HepG2 (cell line): ENCODE measurements at regions not wholly inside any gene's neighbourhood (a gene's known extent, or its start where the extent isn't known, plus 50 kb on each side); places are given as distances from the start of the nearest gene placed in this dataset.

ENCODE experiments used
- ATAC-seq: fragments of 200-7000 bp; cut with Tn5 transposase; 3 replicates; pipeline ENCODE4 v1.9.1; 2020; ENCODE audit warnings: mild to moderate bottlenecking, moderate library complexity
- BruUV-seq: library from RNA; stranded (reverse); fragments of 400-500 nt; replicated peaks from 2 replicates; lab custom pipeline; 2021; lab: Mats Ljungman, UMichigan
- CTCF ChIA-PET: fragments of 300-600 bp; formaldehyde crosslinking; extraction: SDS; loops from one replicate; lab custom pipeline; 2021; ENCODE audit warnings: low total read pairs, inconsistent platforms, low intra/inter-chr PET ratio; lab: Yijun Ruan, JAX
- POLR2A ChIA-PET: fragments of 350-600 bp; sonication (Branson Sonifier 250); formaldehyde crosslinking; loops from one replicate; lab custom pipeline; 2020; ENCODE audit warnings: antibody characterized with exemption, inconsistent platforms; lab: Yijun Ruan, JAX
- DNase-seq: peaks from one replicate; pipeline ENCODE4 v3.0.0-alpha.2; 2015; ENCODE audit warnings: low spot score
- FAIRE-seq: peaks from 3 replicates; lab custom pipeline; 2011; peaks lifted over from hg19 to GRCh38; lab: Jason Lieb, UNC
- H2AFZ ChIP-seq: one replicate; pipeline ENCODE4 v1.6.1; 2011; ENCODE audit warnings: low read length, inconsistent platforms
- H3K27ac ChIP-seq: fragments of 300-600 bp; 3 replicates; pipeline ENCODE4 v1.8.0; 2011; ENCODE audit warnings: mixed run types, mild to moderate bottlenecking, mixed read lengths, low read length, inconsistent platforms; ENCODE audit not compliant: insufficient read depth; ENCODE audit errors: extremely low read length
- H3K27me3 ChIP-seq, 2 experiments: fragments of 200-600 bp in 1 of 2; 2 replicates in 1 of 2; 3 replicates in 1 of 2; pipeline versions ENCODE4 v1.6.0 to v1.8.0; 2011; ENCODE audit warnings: low read length in 2 of 2, mild to moderate bottlenecking in 2 of 2, moderate library complexity in 2 of 2, inconsistent platforms in 1 of 2; ENCODE audit not compliant: insufficient read depth in 2 of 2, control insufficient read depth in 1 of 2
- H3K36me3 ChIP-seq, 2 experiments: fragments of 200-600 bp in 1 of 2; replicated peaks in 1 of 2; 2 replicates in 1 of 2; 3 replicates in 1 of 2; pipeline versions ENCODE4 v1.5.1 to v1.8.0; 2011; ENCODE audit warnings: low read length in 2 of 2, inconsistent platforms in 1 of 2; ENCODE audit not compliant: insufficient read depth in 2 of 2, control insufficient read depth in 1 of 2
- H3K4me1 ChIP-seq: 2 replicates; pipeline ENCODE4 v1.5.1; 2012; ENCODE audit warnings: low read length, inconsistent platforms; ENCODE audit not compliant: insufficient read depth
- H3K4me2 ChIP-seq: 2 replicates; pipeline ENCODE4 v1.6.0; 2011; ENCODE audit warnings: low read depth, low read length, inconsistent platforms
- H3K4me3 ChIP-seq, 3 experiments: fragments of 200-600 bp in 1 of 3; sonication (generic), shearing (Covaris generic) in 1 of 3; replicated peaks in 1 of 3; 2 replicates each; pipeline ENCODE4 v1.5.1; 2011 to 2016; ENCODE audit warnings: low read length in 3 of 3, inconsistent platforms in 2 of 3, low read depth in 2 of 3, mild to moderate bottlenecking in 2 of 3, control low read depth in 1 of 3, mixed read lengths in 1 of 3; ENCODE audit not compliant: insufficient read depth in 1 of 3
- H3K79me2 ChIP-seq: one replicate; pipeline ENCODE4 v1.6.1; 2011; ENCODE audit warnings: low read length, inconsistent platforms; ENCODE audit not compliant: insufficient read depth
- H3K9ac ChIP-seq: 2 replicates; pipeline ENCODE4 v1.6.0; 2011; ENCODE audit warnings: mild to moderate bottlenecking, low read depth, low read length, inconsistent platforms; ENCODE audit not compliant: insufficient read depth
- H3K9me3 ChIP-seq: 2 replicates; pipeline ENCODE4 v1.5.1; 2012; ENCODE audit warnings: mild to moderate bottlenecking, low read length
- H4K20me1 ChIP-seq: 2 replicates; pipeline ENCODE4 v1.6.0; 2011; ENCODE audit warnings: inconsistent platforms, mild to moderate bottlenecking, low read length, moderate library complexity; ENCODE audit not compliant: insufficient read depth
- HDAC6 ChIP-seq: fragments of 200-600 bp; sonication (generic); IDR thresholded peaks from 2 replicates; pipeline ENCODE4 v1.7.0; 2017; ENCODE audit warnings: mild to moderate bottlenecking, antibody characterized with exemption, low read length, low read depth
- HOXA9 ChIP-seq: sonication (generic); formaldehyde crosslinking; IDR thresholded peaks from 2 replicates; pipeline ENCODE4 v1.8.1; 2022; ENCODE audit warnings: missing genetic modification reagents, mild to moderate bottlenecking, moderate library complexity, borderline replicate concordance
- PLRG1 ChIP-seq: fragments of 450-650 bp; conservative IDR thresholded peaks from 2 replicates; pipeline ENCODE4 v1.6.1; 2016
- ZNF17 ChIP-seq: sonication (generic); formaldehyde crosslinking; IDR thresholded peaks from 2 replicates; pipeline ENCODE4 v1.5.0; 2020; ENCODE audit warnings: mild to moderate bottlenecking, missing genetic modification reagents
- ZNF432 ChIP-seq: sonication (generic); formaldehyde crosslinking; IDR thresholded peaks from 2 replicates; pipeline ENCODE4 v1.5.0; 2020; ENCODE audit warnings: missing genetic modification reagents, mild to moderate bottlenecking, borderline replicate concordance
- WGBS: methylation state at CpG from one replicate; pipeline ENCODE4 v1.1.6; 2017; ENCODE audit warnings: low lambda C conversion rate; 5-methylcytosine and 5-hydroxymethylcytosine counted together
- in situ Hi-C: cut with HindIII; loops from 2 replicates; pipeline ENCODE4 v1.10.0; 2017; ENCODE audit warnings: low pct_unique_long_range_greater_than_20kb; ENCODE audit not compliant: extremely low pct_ligation_motif_present
- intact Hi-C: fragments of 100-400 bp; cut with micrococcal nuclease; formaldehyde crosslinking; loops from one replicate; pipeline ENCODE4 v1.10.0; 2022; ENCODE audit not compliant: unreplicated experiment
- TF ChIP-seq, protein P1 (sequence below): sonication (generic); formaldehyde crosslinking; IDR thresholded peaks from 2 replicates; pipeline ENCODE4 v1.9.0; 2021; ENCODE audit warnings: mild to moderate bottlenecking, missing genetic modification reagents

DNA sequence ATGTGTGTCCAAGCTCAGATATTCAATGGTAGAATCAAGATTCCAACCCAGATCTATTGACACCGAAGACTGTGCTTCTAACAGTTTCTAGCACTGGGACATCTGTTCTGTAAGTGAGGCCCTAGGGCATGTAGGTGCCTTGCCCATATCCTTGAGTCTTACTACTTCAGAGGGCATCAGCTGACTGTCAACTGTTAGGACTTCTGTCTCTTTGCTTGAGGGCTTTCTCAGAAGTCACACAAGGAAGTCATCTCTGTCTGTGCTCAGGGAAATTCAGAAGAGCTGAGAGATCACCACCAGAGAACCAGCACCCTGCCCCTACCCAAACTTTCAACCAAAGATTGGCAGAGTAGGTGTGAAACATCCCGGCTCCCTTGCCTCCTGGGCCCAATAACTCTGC, 403.6 kb upstream of the PROK2 start:
- Histone ChIP-seq H3K27me3 (no peaks in the 10 kb centered on the region), H2AFZ (no peak overlapping the region), H3K27ac (no peak overlapping the region), H4K20me1 (no peaks in the 10 kb centered on the region), H3K79me2 (no peaks in the 10 kb centered on the region), H3K4me3 (no peak overlapping the region), H3K9me3 (peaks cover 8% of the 10 kb centered on the region; the same call in 1 of the 2 replicates), H3K4me1 (peaks cover 12% of the 10 kb centered on the region), H3K4me2 (no peak overlapping the region), H3K36me3 (no peaks in the 10 kb centered on the region), H3K9ac (no peak overlapping the region)
- ATAC-seq (no peak), DNase-seq (no peak), FAIRE-seq (no peak)
- POLR2A ChIA-PET: no interaction called here
- TF ChIP-seq PLRG1 (no peak), HDAC6 (no peak), ZNF17 (CRISPR knock-in tag) (no peak), ZNF432 (CRISPR knock-in tag) (no peak), HOXA9 (CRISPR knock-in tag) (no peak)
- TF ChIP-seq, protein P1, sequence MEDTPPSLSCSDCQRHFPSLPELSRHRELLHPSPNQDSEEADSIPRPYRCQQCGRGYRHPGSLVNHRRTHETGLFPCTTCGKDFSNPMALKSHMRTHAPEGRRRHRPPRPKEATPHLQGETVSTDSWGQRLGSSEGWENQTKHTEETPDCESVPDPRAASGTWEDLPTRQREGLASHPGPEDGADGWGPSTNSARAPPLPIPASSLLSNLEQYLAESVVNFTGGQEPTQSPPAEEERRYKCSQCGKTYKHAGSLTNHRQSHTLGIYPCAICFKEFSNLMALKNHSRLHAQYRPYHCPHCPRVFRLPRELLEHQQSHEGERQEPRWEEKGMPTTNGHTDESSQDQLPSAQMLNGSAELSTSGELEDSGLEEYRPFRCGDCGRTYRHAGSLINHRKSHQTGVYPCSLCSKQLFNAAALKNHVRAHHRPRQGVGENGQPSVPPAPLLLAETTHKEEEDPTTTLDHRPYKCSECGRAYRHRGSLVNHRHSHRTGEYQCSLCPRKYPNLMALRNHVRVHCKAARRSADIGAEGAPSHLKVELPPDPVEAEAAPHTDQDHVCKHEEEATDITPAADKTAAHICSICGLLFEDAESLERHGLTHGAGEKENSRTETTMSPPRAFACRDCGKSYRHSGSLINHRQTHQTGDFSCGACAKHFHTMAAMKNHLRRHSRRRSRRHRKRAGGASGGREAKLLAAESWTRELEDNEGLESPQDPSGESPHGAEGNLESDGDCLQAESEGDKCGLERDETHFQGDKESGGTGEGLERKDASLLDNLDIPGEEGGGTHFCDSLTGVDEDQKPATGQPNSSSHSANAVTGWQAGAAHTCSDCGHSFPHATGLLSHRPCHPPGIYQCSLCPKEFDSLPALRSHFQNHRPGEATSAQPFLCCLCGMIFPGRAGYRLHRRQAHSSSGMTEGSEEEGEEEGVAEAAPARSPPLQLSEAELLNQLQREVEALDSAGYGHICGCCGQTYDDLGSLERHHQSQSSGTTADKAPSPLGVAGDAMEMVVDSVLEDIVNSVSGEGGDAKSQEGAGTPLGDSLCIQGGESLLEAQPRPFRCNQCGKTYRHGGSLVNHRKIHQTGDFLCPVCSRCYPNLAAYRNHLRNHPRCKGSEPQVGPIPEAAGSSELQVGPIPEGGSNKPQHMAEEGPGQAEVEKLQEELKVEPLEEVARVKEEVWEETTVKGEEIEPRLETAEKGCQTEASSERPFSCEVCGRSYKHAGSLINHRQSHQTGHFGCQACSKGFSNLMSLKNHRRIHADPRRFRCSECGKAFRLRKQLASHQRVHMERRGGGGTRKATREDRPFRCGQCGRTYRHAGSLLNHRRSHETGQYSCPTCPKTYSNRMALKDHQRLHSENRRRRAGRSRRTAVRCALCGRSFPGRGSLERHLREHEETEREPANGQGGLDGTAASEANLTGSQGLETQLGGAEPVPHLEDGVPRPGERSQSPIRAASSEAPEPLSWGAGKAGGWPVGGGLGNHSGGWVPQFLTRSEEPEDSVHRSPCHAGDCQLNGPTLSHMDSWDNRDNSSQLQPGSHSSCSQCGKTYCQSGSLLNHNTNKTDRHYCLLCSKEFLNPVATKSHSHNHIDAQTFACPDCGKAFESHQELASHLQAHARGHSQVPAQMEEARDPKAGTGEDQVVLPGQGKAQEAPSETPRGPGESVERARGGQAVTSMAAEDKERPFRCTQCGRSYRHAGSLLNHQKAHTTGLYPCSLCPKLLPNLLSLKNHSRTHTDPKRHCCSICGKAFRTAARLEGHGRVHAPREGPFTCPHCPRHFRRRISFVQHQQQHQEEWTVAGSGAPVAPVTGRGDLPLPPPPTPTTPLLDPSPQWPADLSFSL (CRISPR knock-in tag): no peak
- 100% methylated on average over 2 of the region's 2 CpGs for WGBS
- in situ Hi-C loops: no loop called here
- no TSS peak for BruUV-seq
- CTCF ChIA-PET: no interaction called here
- intact Hi-C loops: no loop called here
